Peyer's patch (tissue), 4 donors: ENCODE measurements at regions not wholly inside any gene's neighbourhood (a gene's known extent, or its start where the extent isn't known, plus 50 kb on each side); places are given as distances from the start of the nearest gene placed in this dataset.

Experiments
- CTCF ChIP-seq, 6 experiments: fragments of 450-650 bp in 4 of 6; fragments of 200-600 bp in 2 of 6; sonication (generic) in 1 of 6; IDR thresholded peaks; one replicate each; pipeline ENCODE4 v1.5.1; 2017 to 2019; ENCODE audit warnings: antibody characterized with exemption in 6 of 6, mild to moderate bottlenecking in 3 of 6, moderate library complexity in 1 of 6
- POLR2A ChIP-seq, 2 donors: fragments of 450-650 bp; IDR thresholded peaks; one replicate each; pipeline ENCODE4 v1.5.1; 2017; ENCODE audit warnings: antibody characterized with exemption in 2 of 2, mild to moderate bottlenecking in 2 of 2, moderate library complexity in 2 of 2

GRCh38 chr6:167650730-167651317, 175.9 kb upstream of the AFDN start:
- no peak for TF ChIP-seq CTCF (IDR thresholded peaks at IDR 0.05)
- TF ChIP-seq POLR2A (IDR thresholded peaks at IDR 0.05), result no peak
